SK-N-MC (cell line): ENCODE measurements at regions not wholly inside any gene's neighbourhood (a gene's known extent, or its start where the extent isn't known, plus 50 kb on each side); places are given as distances from the start of the nearest gene placed in this dataset.

Experiments used
- EZH2 ChIP-seq: fragments of 200-600 bp; sonication (generic); IDR thresholded peaks from one replicate; pipeline ENCODE4 v1.6.1; 2017; ENCODE audit warnings: antibody characterized with exemption
- POLR2AphosphoS5 ChIP-seq: IDR thresholded peaks from 2 replicates; pipeline ENCODE4 v1.6.1; 2012; ENCODE audit warnings: mild to moderate bottlenecking, low read depth, low read length, borderline replicate concordance

DNA sequence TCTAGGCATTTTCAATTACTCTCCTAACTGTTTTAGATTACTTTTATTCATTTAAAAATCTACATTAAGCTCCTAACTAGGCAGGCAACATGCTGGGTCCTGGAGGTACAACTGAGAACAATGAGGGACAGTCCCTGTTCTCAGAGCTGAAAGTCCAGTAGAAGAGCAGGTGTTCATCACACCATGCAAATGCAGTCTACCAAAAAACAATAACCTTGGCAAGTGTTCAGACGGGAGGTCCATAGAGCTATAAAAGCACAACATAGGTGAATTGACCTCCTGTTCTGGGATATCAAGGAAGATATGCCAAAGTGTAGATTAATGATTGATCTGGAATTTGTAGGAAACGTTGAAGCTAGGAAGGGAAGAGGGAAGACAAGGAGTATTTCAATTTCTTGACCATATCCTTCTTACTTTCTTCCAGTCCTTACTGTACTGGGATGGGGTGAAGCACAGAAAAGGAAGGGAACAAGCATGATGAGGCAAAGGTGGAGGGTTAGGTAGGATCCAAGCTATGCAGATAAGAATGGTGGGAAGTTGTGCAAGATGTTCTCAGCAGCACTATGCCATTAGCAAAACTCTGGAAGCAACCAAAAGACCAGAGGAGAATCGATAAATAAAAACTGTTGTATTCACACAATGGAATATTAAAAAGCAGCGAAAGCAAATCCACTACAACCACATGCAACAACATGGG lies 485.7 kb upstream of the JARID2 start:
- TF ChIP-seq EZH2, result no peak
- TF ChIP-seq POLR2AphosphoS5, result no peak
